Stomach (tissue), 8 donors: ENCODE measurements at regions not wholly inside any gene's neighbourhood (a gene's known extent, or its start where the extent isn't known, plus 50 kb on each side); places are given as distances from the start of the nearest gene placed in this dataset.

Experiments used
- DNase-seq, 2 donors: peaks; one replicate each; pipeline versions ENCODE4 v3.0.0 to v3.0.0-alpha.2; 2013 to 2019
- H3K27ac ChIP-seq, 5 donors: fragments of 200-600 bp in 4 of 5; sonication (generic) in 4 of 5; one replicate each; pipeline ENCODE4 v1.5.1; 2013 to 2019; ENCODE audit warnings: mild to moderate bottlenecking in 1 of 5, moderate library complexity in 1 of 5
- H3K27me3 ChIP-seq, 3 donors: fragments of 200-600 bp; sonication (generic); one replicate each; pipeline ENCODE4 v1.5.1; 2017 to 2019; ENCODE audit warnings: mixed run types in 1 of 3
- H3K36me3 ChIP-seq, 4 donors: fragments of 200-600 bp; sonication (generic); 1 replicate in 3 of 4; 2 replicates in 1 of 4; pipeline ENCODE4 v1.5.1; 2016 to 2019
- H3K4me1 ChIP-seq, 4 donors: fragments of 200-600 bp; sonication (generic); one replicate each; pipeline ENCODE4 v1.5.1; 2016 to 2019
- H3K4me3 ChIP-seq, 4 donors: fragments of 200-600 bp; sonication (generic) in 3 of 4; one replicate each; pipeline ENCODE4 v1.5.1; 2016 to 2019; ENCODE audit warnings: mild to moderate bottlenecking in 1 of 4
- H3K9me3 ChIP-seq, 4 donors: fragments of 200-600 bp; sonication (generic); one replicate each; pipeline ENCODE4 v1.5.1; 2016 to 2019
- CTCF ChIP-seq, 7 experiments: fragments of 450-650 bp in 4 of 7; fragments of 200-600 bp in 3 of 7; sonication (generic) in 3 of 7; IDR thresholded peaks; one replicate each; pipeline ENCODE4 v1.5.1; 2016 to 2019; ENCODE audit warnings: antibody characterized with exemption in 7 of 7, control low read depth in 2 of 7, mild to moderate bottlenecking in 1 of 7
- EP300 ChIP-seq: sonication (generic); formaldehyde crosslinking; IDR thresholded peaks from one replicate; pipeline ENCODE4 v1.6.1; 2017; ENCODE audit warnings: antibody characterized with exemption
- POLR2A ChIP-seq, 4 donors: fragments of 450-650 bp; IDR thresholded peaks; one replicate each; pipeline ENCODE4 v1.6.1; 2016; ENCODE audit warnings: antibody characterized with exemption in 4 of 4, control low read depth in 2 of 4, mild to moderate bottlenecking in 1 of 4, moderate library complexity in 1 of 4
- POLR2AphosphoS5 ChIP-seq, 3 donors: sonication (generic); formaldehyde crosslinking; IDR thresholded peaks; one replicate each; pipeline ENCODE4 v1.6.1; 2016; ENCODE audit warnings: antibody characterized with exemption in 3 of 3
- WGBS, 5 donors: extraction: QIAGEN DNeasy Blood & Tissue Kit in 3 of 5; methylation state at CpG; one replicate each; pipeline versions ENCODE4 v1.1.5 to v1.1.7; 2013 to 2018; 5-methylcytosine and 5-hydroxymethylcytosine counted together
- intact Hi-C: fragments of 100-400 bp; cut with DNase I; formaldehyde crosslinking; loops from one replicate; pipeline ENCODE4 v1.15.1; 2023; ENCODE audit warnings: low total_unique reads
- donor health status: healthy with polysubstance abuse.
- donor health status: Bipolar disorder and iron deficiency.
- donor health status: healthy.

GRCh38 chr15:30030345-30030744, 52.4 kb upstream of the GOLGA8J start:
- H3K36me3 ChIP-seq: no peaks in the 10 kb centered on the region
- H3K27me3 ChIP-seq: no peaks in the 10 kb centered on the region
- 82 to 87% (median 86%) methylated on average over 8 of the region's 8 CpGs for WGBS, 5 donors
- no peak overlapping the region for H3K27ac ChIP-seq
- TF ChIP-seq CTCF (IDR thresholded peaks at IDR 0.05) (no peak), POLR2AphosphoS5 (IDR thresholded peaks at IDR 0.05) (no peak), POLR2A (IDR thresholded peaks at IDR 0.05) (no peak), EP300 (no peak)
- intact Hi-C loops: no loop called here
- no peak for DNase-seq
- H3K4me1 ChIP-seq: no peaks in the 10 kb centered on the region
- no peak overlapping the region for H3K4me3 ChIP-seq
- peaks cover 0 to 10% (median 4%) of the 10 kb centered on the region in 4 donors for H3K9me3 ChIP-seq

DNA sequence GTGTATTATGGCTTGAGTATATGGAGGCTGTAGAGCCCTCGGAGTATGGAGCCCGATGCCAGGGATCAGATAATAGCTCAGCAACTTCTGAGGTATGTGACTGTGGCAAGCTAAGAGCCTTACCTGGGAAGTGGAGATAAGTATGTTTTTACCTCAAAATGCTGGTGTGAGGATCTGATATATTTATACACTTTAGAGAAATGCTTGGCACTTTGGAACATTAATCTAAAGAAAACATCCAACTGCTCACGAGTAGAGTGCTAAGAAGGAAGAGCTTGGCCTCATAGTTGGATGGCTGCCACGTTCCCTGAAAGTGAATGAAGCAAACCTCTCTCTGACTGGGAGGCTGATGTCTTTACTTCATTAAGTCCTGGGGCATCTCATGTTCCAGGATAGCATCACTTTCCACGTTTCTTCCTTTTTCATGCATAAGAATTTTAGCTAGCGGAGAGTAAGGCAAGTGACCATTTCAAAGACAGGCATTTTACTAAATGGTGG, 58.9 kb upstream of the GOLGA8J start:
- Histone ChIP-seq H3K36me3 (no peaks in the 10 kb centered on the region), H3K27ac (no peak overlapping the region), H3K27me3 (peaks cover 0 to 12% (median 0%) of the 10 kb centered on the region in 3 donors), H3K4me3 (no peak overlapping the region), H3K4me1 (no peaks in the 10 kb centered on the region), H3K9me3 (no peaks in the 10 kb centered on the region)
- DNase-seq: peak in 1 of 2 donors; percentile 64
- TF ChIP-seq POLR2A (IDR thresholded peaks at IDR 0.05) (no peak), POLR2AphosphoS5 (IDR thresholded peaks at IDR 0.05) (no peak), CTCF (IDR thresholded peaks at IDR 0.05) (no peak), EP300 (no peak)
- intact Hi-C loops: no loop called here
- WGBS, 5 donors: 43 to 57% (median 53%) methylated on average over 6 of the region's 6 CpGs

DNA sequence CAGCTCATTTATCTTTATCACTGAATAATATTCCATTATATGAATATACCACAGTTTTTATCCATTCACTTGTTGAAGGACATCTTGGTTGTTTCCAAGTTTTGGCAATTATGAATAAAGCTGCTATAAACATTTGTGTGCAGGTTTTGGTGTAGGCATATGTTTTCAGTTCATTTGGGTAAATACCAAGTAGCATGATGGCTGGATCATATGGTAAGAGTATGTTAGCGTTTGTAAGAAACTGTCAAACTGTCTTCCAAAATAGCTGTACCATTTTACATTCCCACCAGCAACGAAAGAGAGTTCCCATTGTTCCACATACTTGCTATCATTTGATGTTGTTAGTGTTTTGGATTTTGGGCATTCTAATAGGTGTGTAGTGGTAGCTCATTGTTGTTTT, 72.0 kb upstream of the GOLGA8J start:
- DNase-seq: no peak
- no peak for TF ChIP-seq POLR2A (IDR thresholded peaks at IDR 0.05)
- TF ChIP-seq EP300: no peak
- TF ChIP-seq CTCF (IDR thresholded peaks at IDR 0.05): no peak
- TF ChIP-seq POLR2AphosphoS5 (IDR thresholded peaks at IDR 0.05): no peak
- H3K27me3 ChIP-seq: peaks cover 0 to 6% (median 0%) of the 10 kb centered on the region in 3 donors
- no peak overlapping the region for H3K4me3 ChIP-seq
- 76 to 90% (median 87%) methylated on average over 2 of the region's 2 CpGs for WGBS, 5 donors
- no peaks in the 10 kb centered on the region for H3K36me3 ChIP-seq
- H3K4me1 ChIP-seq: no peaks in the 10 kb centered on the region
- intact Hi-C loops: no loop called here
- H3K27ac ChIP-seq: no peak overlapping the region
- H3K9me3 ChIP-seq: no peaks in the 10 kb centered on the region

GRCh38 chr15:30008156-30008555, 74.6 kb upstream of the GOLGA8J start:
- no peaks in the 10 kb centered on the region for H3K4me1 ChIP-seq
- WGBS, 5 donors: 89 to 97% (median 95%) methylated on average over 1 of the region's 1 CpG
- no peak for DNase-seq
- no peak overlapping the region for H3K27ac ChIP-seq
- TF ChIP-seq POLR2AphosphoS5 (IDR thresholded peaks at IDR 0.05) (no peak), CTCF (IDR thresholded peaks at IDR 0.05) (no peak), POLR2A (IDR thresholded peaks at IDR 0.05) (no peak), EP300 (no peak)
- H3K27me3 ChIP-seq: peaks cover 0 to 6% (median 0%) of the 10 kb centered on the region in 3 donors
- H3K9me3 ChIP-seq: no peaks in the 10 kb centered on the region
- H3K36me3 ChIP-seq: no peaks in the 10 kb centered on the region
- no peak overlapping the region for H3K4me3 ChIP-seq
- intact Hi-C loops: no loop called here
